ENCODE measurements at regions not wholly inside any gene's neighbourhood (a gene's known extent, or its start where the extent isn't known, plus 50 kb on each side); places are given as distances from the start of the nearest gene placed in this dataset.

DNA sequence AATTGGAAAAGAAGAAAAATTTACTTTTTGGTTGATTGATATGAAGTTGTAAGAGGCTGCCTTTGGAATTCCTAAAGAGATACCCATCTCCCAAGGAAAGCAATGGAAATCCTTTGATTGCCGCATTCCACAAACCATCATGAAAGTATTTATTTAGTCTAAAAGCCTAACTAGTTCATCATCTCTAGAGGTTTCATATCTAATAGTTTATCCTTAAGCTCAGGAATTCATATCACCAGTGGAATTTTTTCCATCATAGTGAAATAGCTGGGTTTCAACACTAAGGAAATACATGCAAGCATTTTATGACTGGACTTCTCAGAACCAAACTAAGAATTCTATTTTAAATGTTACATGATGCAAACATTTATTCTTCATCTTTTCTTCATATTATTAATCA is 144.9 kb downstream of the FBXO8 start:
- TF ChIP-seq FOXM1 (IDR thresholded peaks at IDR 0.05; ENCODE audit: borderline replicate concordance), result no peak
- TF ChIP-seq ELF4 (IDR thresholded peaks at IDR 0.05), result no peak
- TF ChIP-seq SUZ12 (IDR thresholded peaks at IDR 0.05), result no peak

Data from HEK293T (cell line).